ENCODE measurements at regions not wholly inside any gene's neighbourhood (a gene's known extent, or its start where the extent isn't known, plus 50 kb on each side); places are given as distances from the start of the nearest gene placed in this dataset.

GRCh38 chr10:64173826-64174225 lies 652.6 kb downstream of the REEP3 start:
- TF ChIP-seq CTCF (conservative IDR thresholded peaks at IDR 0.05; ENCODE audit: low read depth in 2 of 2): no peak
- no peak for TF ChIP-seq POLR2AphosphoS5 (IDR thresholded peaks at IDR 0.05; ENCODE audit: low read depth)
